ENCODE measurements at regions not wholly inside any gene's neighbourhood (a gene's known extent, or its start where the extent isn't known, plus 50 kb on each side); places are given as distances from the start of the nearest gene placed in this dataset.

GRCh38 chrX:14094191-14094590, 64.5 kb upstream of the GEMIN8 start:
- Histone ChIP-seq H3F3A (ENCODE audit: insufficient read depth, low read length, poor library complexity, severe bottlenecking) (no peaks in the 10 kb centered on the region), H4K20me1 (ENCODE audit: insufficient read depth) (no peaks in the 10 kb centered on the region), H3K9me3 (ENCODE audit: low read length) (no peaks in the 10 kb centered on the region), H3K27me3 (ENCODE audit: insufficient read depth, low read depth, low read length) (no peaks in the 10 kb centered on the region), H2AFZ (ENCODE audit: low read depth, low read length) (no peak overlapping the region), H3K9ac (ENCODE audit: low read length) (no peak overlapping the region), H3K36me3 (ENCODE audit: insufficient read depth, low read length) (no peaks in the 10 kb centered on the region), H3K27ac (ENCODE audit: low read length) (no peak overlapping the region), H3K4me2 (ENCODE audit: low read length) (no peak overlapping the region), H3K4me3 (ENCODE audit: low read length) (no peak overlapping the region), H3K9me2 (ENCODE audit: insufficient read depth, low read length) (no peaks in the 10 kb centered on the region), H3K79me2 (replicated peaks; ENCODE audit: insufficient read depth, low read length) (no peaks in the 10 kb centered on the region)
- TF ChIP-seq REST (IDR thresholded peaks at IDR 0.05; ENCODE audit: borderline replicate concordance) (no peak), SMC3 (conservative IDR thresholded peaks at IDR 0.05; ENCODE audit: poor library complexity) (no peak), RAD21 (conservative IDR thresholded peaks at IDR 0.05) (no peak), MXI1 (conservative IDR thresholded peaks at IDR 0.05; ENCODE audit: poor library complexity, severe bottlenecking) (no peak), EZH2 (IDR thresholded peaks at IDR 0.05; ENCODE audit: borderline replicate concordance, insufficient read depth, low read length, poor library complexity, severe bottlenecking) (no peak), TAF1 (IDR thresholded peaks at IDR 0.05; ENCODE audit: low read depth) (no peak), CTCF (IDR thresholded peaks at IDR 0.05; ENCODE audit: poor library complexity, severe bottlenecking) (no peak), EP300 (conservative IDR thresholded peaks at IDR 0.05; ENCODE audit: poor library complexity, severe bottlenecking) (no peak), POLR2AphosphoS5 (IDR thresholded peaks at IDR 0.05) (no peak)

- TF ChIP-seq POLR2AphosphoS5 (IDR thresholded peaks at IDR 0.05) (no peak), MXI1 (conservative IDR thresholded peaks at IDR 0.05; ENCODE audit: poor library complexity, severe bottlenecking) (no peak), SMC3 (conservative IDR thresholded peaks at IDR 0.05; ENCODE audit: poor library complexity) (no peak), TAF1 (IDR thresholded peaks at IDR 0.05; ENCODE audit: low read depth) (no peak), EZH2 (IDR thresholded peaks at IDR 0.05; ENCODE audit: borderline replicate concordance, insufficient read depth, low read length, poor library complexity, severe bottlenecking) (no peak)
- Histone ChIP-seq H3K9ac (ENCODE audit: low read length) (no peak overlapping the region), H3K27me3 (ENCODE audit: insufficient read depth, low read depth, low read length) (no peaks in the 10 kb centered on the region), H3K27ac (ENCODE audit: low read length) (no peak overlapping the region), H2AFZ (ENCODE audit: low read depth, low read length) (no peak overlapping the region), H3K9me2 (ENCODE audit: insufficient read depth, low read length) (no peaks in the 10 kb centered on the region), H3K79me2 (replicated peaks; ENCODE audit: insufficient read depth, low read length) (no peaks in the 10 kb centered on the region), H3K4me2 (ENCODE audit: low read length) (no peak overlapping the region), H3K4me3 (ENCODE audit: low read length) (no peak overlapping the region), H3F3A (ENCODE audit: insufficient read depth, low read length, poor library complexity, severe bottlenecking) (no peaks in the 10 kb centered on the region), H3K36me3 (ENCODE audit: insufficient read depth, low read length) (no peaks in the 10 kb centered on the region), H3K9me3 (ENCODE audit: low read length) (no peaks in the 10 kb centered on the region), H4K20me1 (ENCODE audit: insufficient read depth) (no peaks in the 10 kb centered on the region)
Observed at GRCh38 chrX:14084466-14084865, 54.8 kb upstream of the GEMIN8 start.
